CD4-positive, alpha-beta T cell (primary cell): ENCODE measurements at regions not wholly inside any gene's neighbourhood (a gene's known extent, or its start where the extent isn't known, plus 50 kb on each side); places are given as distances from the start of the nearest gene placed in this dataset.

Source experiments
- ATAC-seq: fragments of 200-7000 bp; cut with Tn5 transposase; one replicate; pipeline ENCODE4 v1.10.0; 2022; ENCODE audit warnings: mild to moderate bottlenecking; ENCODE audit not compliant: poor library complexity
- CTCF ChIA-PET: fragments of 350-600 bp; sonication (Branson Sonifier 250); formaldehyde crosslinking; loops from one replicate; lab custom pipeline; 2021; ENCODE audit warnings: antibody characterized with exemption, inconsistent platforms; lab: Charles Lee
- POLR2A ChIA-PET: fragments of 350-600 bp; sonication (Branson Sonifier 250); formaldehyde crosslinking; loops from one replicate; lab custom pipeline; 2021; ENCODE audit warnings: antibody characterized with exemption, inconsistent platforms; lab: Charles Lee
- DNase-seq, 14 experiments: peaks; one replicate each; pipeline ENCODE4 v3.0.0-alpha.2; 2013 to 2020; ENCODE audit warnings: mixed read lengths in 2 of 14
- H3K27ac ChIP-seq, 2 donors: one replicate each; pipeline versions ENCODE4 v1.5.1 to v1.7.0; 2013; ENCODE audit warnings: low read length in 2 of 2, low read depth in 1 of 2, mild to moderate bottlenecking in 1 of 2
- H3K27me3 ChIP-seq, 2 experiments: 1 replicate in 1 of 2; 2 replicates in 1 of 2; pipeline versions ENCODE4 v1.6.1 to v1.7.0; 2013; ENCODE audit warnings: low read length in 2 of 2, control low read depth in 1 of 2, mild to moderate bottlenecking in 1 of 2, moderate library complexity in 1 of 2; ENCODE audit not compliant: insufficient read depth in 2 of 2, control insufficient read depth in 1 of 2
- H3K36me3 ChIP-seq: one replicate; pipeline ENCODE4 v1.6.1; 2013; ENCODE audit warnings: low read length, control low read depth; ENCODE audit not compliant: insufficient read depth
- H3K4me1 ChIP-seq: one replicate; pipeline ENCODE4 v1.6.1; 2013; ENCODE audit warnings: low read length, control low read depth; ENCODE audit not compliant: insufficient read depth
- H3K4me3 ChIP-seq: one replicate; pipeline ENCODE4 v1.5.1; 2013; ENCODE audit warnings: mild to moderate bottlenecking, low read length, moderate library complexity
- H3K9me3 ChIP-seq, 2 experiments: 1 replicate in 1 of 2; 2 replicates in 1 of 2; pipeline versions ENCODE4 v1.6.1 to v1.7.0; 2013; ENCODE audit warnings: low read length in 2 of 2, mild to moderate bottlenecking in 2 of 2, control low read depth in 1 of 2, moderate library complexity in 1 of 2; ENCODE audit not compliant: control insufficient read depth in 1 of 2, insufficient read depth in 1 of 2
- H3K27ac Mint-ChIP-seq: one replicate; pipeline ENCODE4 v1.8.0; 2020; ENCODE audit warnings: mixed read lengths
- H3K27me3 Mint-ChIP-seq: one replicate; pipeline ENCODE4 v1.8.0; 2021; ENCODE audit warnings: mixed read lengths
- H3K36me3 Mint-ChIP-seq: one replicate; pipeline ENCODE4 v1.8.0; 2021; ENCODE audit warnings: low read depth, mixed read lengths
- H3K4me1 Mint-ChIP-seq: one replicate; pipeline ENCODE4 v1.8.0; 2021; ENCODE audit warnings: low read depth, mixed read lengths
- H3K4me3 Mint-ChIP-seq: one replicate; pipeline ENCODE4 v1.8.0; 2020; ENCODE audit warnings: mild to moderate bottlenecking, mixed read lengths
- H3K9me3 Mint-ChIP-seq: one replicate; pipeline ENCODE4 v1.8.0; 2020; ENCODE audit warnings: mixed read lengths
- intact Hi-C, 2 experiments: fragments of 100-400 bp; cut with DNase I in 1 of 2; cut with micrococcal nuclease in 1 of 2; formaldehyde crosslinking; loops; one replicate each; pipeline versions ENCODE4 v1.15.1 to v1.9.0; 2023 to 2025; cut with DNase I, micrococcal nuclease
- TF ChIP-seq, protein P1 (sequence below): fragments of 200-600 bp; IDR thresholded peaks from one replicate; pipeline ENCODE4 v1.8.0; 2022; ENCODE audit warnings: antibody characterized with exemption, mild to moderate bottlenecking

DNA sequence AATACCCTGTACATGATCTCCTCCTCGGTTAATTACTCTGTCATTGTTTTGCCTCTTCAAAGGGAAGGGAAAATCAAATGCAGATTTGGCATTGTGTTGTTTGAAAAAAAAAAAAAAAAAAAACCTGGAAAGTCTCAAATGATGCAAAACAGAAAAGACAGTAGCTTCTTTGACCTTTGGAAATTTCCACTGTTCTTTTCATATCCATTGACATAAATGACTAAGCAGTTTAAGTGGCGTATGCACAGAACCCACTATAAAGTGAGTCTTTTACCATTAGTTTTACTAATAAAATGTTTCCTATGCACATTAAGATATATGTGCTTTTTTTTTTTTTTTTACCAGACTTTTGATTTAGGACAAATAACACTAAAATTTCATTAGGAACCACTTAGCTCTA is 704.3 kb downstream of the TFAP2A start:
- intact Hi-C loops: no loop called here
- no peak for ATAC-seq
- no peak overlapping the region for H3K4me3 Mint-ChIP-seq
- no peak for DNase-seq
- H3K4me1 Mint-ChIP-seq: no peaks in the 10 kb centered on the region
- ChIA-PET CTCF (no interaction called here), POLR2A (no interaction called here)
- Histone ChIP-seq H3K9me3 (no peaks in the 10 kb centered on the region), H3K4me1 (no peaks in the 10 kb centered on the region), H3K27ac (no peak overlapping the region), H3K4me3 (no peak overlapping the region), H3K36me3 (no peaks in the 10 kb centered on the region), H3K27me3 (no peaks in the 10 kb centered on the region)
- no peaks in the 10 kb centered on the region for H3K36me3 Mint-ChIP-seq
- TF ChIP-seq, protein P1, sequence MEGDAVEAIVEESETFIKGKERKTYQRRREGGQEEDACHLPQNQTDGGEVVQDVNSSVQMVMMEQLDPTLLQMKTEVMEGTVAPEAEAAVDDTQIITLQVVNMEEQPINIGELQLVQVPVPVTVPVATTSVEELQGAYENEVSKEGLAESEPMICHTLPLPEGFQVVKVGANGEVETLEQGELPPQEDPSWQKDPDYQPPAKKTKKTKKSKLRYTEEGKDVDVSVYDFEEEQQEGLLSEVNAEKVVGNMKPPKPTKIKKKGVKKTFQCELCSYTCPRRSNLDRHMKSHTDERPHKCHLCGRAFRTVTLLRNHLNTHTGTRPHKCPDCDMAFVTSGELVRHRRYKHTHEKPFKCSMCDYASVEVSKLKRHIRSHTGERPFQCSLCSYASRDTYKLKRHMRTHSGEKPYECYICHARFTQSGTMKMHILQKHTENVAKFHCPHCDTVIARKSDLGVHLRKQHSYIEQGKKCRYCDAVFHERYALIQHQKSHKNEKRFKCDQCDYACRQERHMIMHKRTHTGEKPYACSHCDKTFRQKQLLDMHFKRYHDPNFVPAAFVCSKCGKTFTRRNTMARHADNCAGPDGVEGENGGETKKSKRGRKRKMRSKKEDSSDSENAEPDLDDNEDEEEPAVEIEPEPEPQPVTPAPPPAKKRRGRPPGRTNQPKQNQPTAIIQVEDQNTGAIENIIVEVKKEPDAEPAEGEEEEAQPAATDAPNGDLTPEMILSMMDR: no peak
- no peaks in the 10 kb centered on the region for H3K27me3 Mint-ChIP-seq
- H3K9me3 Mint-ChIP-seq: no peaks in the 10 kb centered on the region
- H3K27ac Mint-ChIP-seq: no peak overlapping the region

DNA sequence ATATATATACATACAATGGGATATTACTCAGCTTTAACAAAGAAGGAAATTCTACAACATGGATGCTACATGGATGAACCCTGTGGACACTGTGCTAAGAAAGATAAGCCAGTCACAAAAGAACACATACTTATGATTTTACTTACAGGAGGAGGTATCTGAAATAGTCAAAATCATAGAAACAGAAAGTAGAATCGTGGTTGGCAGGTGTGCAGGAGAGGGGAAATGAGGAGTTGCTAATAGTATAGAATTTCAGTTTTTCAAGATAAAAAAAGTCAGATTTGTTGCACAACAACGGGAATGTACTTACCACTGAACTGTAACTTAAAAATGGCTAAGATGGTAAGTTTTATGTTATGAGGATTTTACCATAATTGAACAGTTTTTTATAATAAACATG is 706.3 kb downstream of the TFAP2A start:
- Mint-ChIP-seq H3K4me3 (no peak overlapping the region), H3K27ac (no peak overlapping the region), H3K9me3 (no peaks in the 10 kb centered on the region), H3K4me1 (no peaks in the 10 kb centered on the region), H3K36me3 (no peaks in the 10 kb centered on the region), H3K27me3 (no peaks in the 10 kb centered on the region)
- ATAC-seq (no peak), DNase-seq (no peak)
- intact Hi-C loops: no loop called here
- no peaks in the 10 kb centered on the region for H3K9me3 ChIP-seq
- no peak overlapping the region for H3K27ac ChIP-seq
- H3K36me3 ChIP-seq: no peaks in the 10 kb centered on the region
- ChIA-PET CTCF (no interaction called here), POLR2A (no interaction called here)
- H3K27me3 ChIP-seq: no peaks in the 10 kb centered on the region
- no peaks in the 10 kb centered on the region for H3K4me1 ChIP-seq
- TF ChIP-seq, protein P1: no peak
- no peak overlapping the region for H3K4me3 ChIP-seq

DNA sequence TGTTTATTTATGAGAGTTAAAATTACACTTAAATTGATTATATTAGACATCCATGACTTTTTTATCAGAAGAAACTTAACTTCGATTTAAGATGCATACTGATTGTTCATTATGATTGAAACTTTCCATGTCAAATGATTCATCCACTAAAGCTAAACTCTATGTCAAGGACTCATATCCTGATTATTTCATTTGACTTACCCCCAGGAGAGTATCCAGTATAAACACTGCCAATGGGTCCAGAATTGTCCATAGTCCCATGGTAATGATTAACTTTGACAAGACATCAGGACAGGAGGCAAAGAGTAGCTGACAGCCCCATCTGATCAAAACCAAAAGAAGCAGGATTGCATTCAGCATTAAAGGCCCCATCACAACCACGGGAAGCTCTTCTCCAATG is 709.9 kb downstream of the TFAP2A start:
- no peak for ATAC-seq
- H3K36me3 ChIP-seq: no peaks in the 10 kb centered on the region
- no peak overlapping the region for H3K27ac ChIP-seq
- H3K4me1 ChIP-seq: no peaks in the 10 kb centered on the region
- Mint-ChIP-seq H3K36me3 (no peaks in the 10 kb centered on the region), H3K27ac (no peak overlapping the region), H3K4me1 (no peaks in the 10 kb centered on the region), H3K9me3 (no peaks in the 10 kb centered on the region), H3K27me3 (no peaks in the 10 kb centered on the region), H3K4me3 (no peak overlapping the region)
- no peak for DNase-seq
- ChIA-PET CTCF (no interaction called here), POLR2A (no interaction called here)
- intact Hi-C loops: no loop called here
- H3K9me3 ChIP-seq: no peaks in the 10 kb centered on the region
- no peak overlapping the region for H3K4me3 ChIP-seq
- TF ChIP-seq, protein P1: no peak
- no peaks in the 10 kb centered on the region for H3K27me3 ChIP-seq
